ENCODE measurements at regions not wholly inside any gene's neighbourhood (a gene's known extent, or its start where the extent isn't known, plus 50 kb on each side); places are given as distances from the start of the nearest gene placed in this dataset.

GRCh38 chr1:62937634-62938296, 153.8 kb downstream of the ATG4C start:
- TF ChIP-seq CTCF (conservative IDR thresholded peaks at IDR 0.05; ENCODE audit: low read depth in 2 of 2) (no peak), POLR2AphosphoS5 (IDR thresholded peaks at IDR 0.05; ENCODE audit: low read depth) (no peak), EZH2 (IDR thresholded peaks at IDR 0.05; ENCODE audit: low read depth, unreplicated experiment) (no peak), JUNB (IDR thresholded peaks at IDR 0.05; ENCODE audit: unreplicated experiment) (no peak), ZNF114 (CRISPR knock-in tag; IDR thresholded peaks at IDR 0.05) (no peak), REST (IDR thresholded peaks at IDR 0.05; ENCODE audit: unreplicated experiment) (no peak)
